Activated T-cell treated with anti-CD3 and anti-CD28 coated beads, Interleukin-2, amount 50 U/mL, for 24 hours (primary cell): ENCODE measurements at regions not wholly inside any gene's neighbourhood (a gene's known extent, or its start where the extent isn't known, plus 50 kb on each side); places are given as distances from the start of the nearest gene placed in this dataset.
"Not testable (repeated sequence)": the region's sequence is repeated elsewhere in the genome, so short reads cannot be mapped to it uniquely, and the experiment has no call there.

ENCODE experiments used
- DNase-seq: peaks from one replicate; pipeline ENCODE4 v3.0.0-alpha.2; 2020
- H3K27ac Mint-ChIP-seq: 2 replicates; pipeline ENCODE4 v1.8.0; 2020; ENCODE audit warnings: mild to moderate bottlenecking, mixed read lengths
- H3K27me3 Mint-ChIP-seq: 2 replicates; pipeline ENCODE4 v1.8.0; 2020; ENCODE audit warnings: mixed read lengths
- H3K36me3 Mint-ChIP-seq: 2 replicates; pipeline ENCODE4 v1.8.0; 2020; ENCODE audit warnings: low read depth, mixed read lengths
- H3K4me1 Mint-ChIP-seq: 2 replicates; pipeline ENCODE4 v1.8.0; 2020; ENCODE audit warnings: low read depth, mixed read lengths
- H3K4me3 Mint-ChIP-seq: 2 replicates; pipeline ENCODE4 v1.8.0; 2020; ENCODE audit warnings: mild to moderate bottlenecking, moderate library complexity, mixed read lengths
- H3K9me3 Mint-ChIP-seq: 2 replicates; pipeline ENCODE4 v1.8.0; 2020; ENCODE audit warnings: mixed read lengths

GRCh38 chr7:65145710-65146109, 139.2 kb upstream of the ERV3-1 start:
- not testable (repeated sequence) for DNase-seq, H3K4me1 Mint-ChIP-seq, H3K9me3 Mint-ChIP-seq, H3K4me3 Mint-ChIP-seq, H3K27ac Mint-ChIP-seq, H3K36me3 Mint-ChIP-seq, H3K27me3 Mint-ChIP-seq

DNA sequence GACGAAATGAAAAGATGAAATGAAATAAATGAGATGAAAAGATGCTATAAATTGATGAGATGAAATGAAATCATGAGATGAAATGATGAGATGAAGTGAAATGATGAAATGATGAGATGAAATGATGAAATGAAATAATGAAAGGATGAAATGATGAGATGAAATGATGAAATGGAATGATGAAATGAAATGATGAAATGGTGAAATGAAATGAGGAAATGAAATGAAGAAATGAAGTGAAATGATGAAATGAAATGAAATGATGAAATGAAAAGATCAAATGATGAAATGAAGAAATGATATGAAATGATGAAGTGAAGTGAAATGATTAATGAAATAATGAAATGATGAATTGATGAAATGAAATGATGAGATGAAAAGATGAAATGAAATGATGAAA, 138.5 kb upstream of the ERV3-1 start:
- H3K27me3 Mint-ChIP-seq, H3K9me3 Mint-ChIP-seq: not testable (repeated sequence)

DNA sequence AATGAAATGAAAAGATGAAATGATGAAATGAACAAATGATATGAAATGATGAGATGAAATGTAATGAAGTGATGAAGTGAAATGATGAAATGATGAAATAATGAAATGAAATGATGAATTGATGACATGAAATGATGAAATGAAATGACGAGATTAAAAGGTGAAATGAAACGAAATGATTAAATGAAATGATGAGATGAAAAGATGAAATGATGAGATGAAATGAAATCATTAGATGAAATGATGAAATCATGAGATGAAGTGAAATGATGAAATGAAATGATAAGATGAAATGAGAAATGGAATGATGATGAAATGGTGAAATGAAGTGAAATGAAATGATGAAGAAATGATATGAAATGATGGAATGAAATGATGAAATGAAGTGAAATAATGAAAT, 138.1 kb upstream of the ERV3-1 start:
- H3K27ac Mint-ChIP-seq, H3K27me3 Mint-ChIP-seq, DNase-seq, H3K9me3 Mint-ChIP-seq, H3K36me3 Mint-ChIP-seq, H3K4me1 Mint-ChIP-seq, H3K4me3 Mint-ChIP-seq: not testable (repeated sequence)

More for the DNA sequence above, 138.5 kb upstream of the ERV3-1 start:
- not testable (repeated sequence) for H3K36me3 Mint-ChIP-seq, DNase-seq, H3K4me1 Mint-ChIP-seq, H3K4me3 Mint-ChIP-seq, H3K27ac Mint-ChIP-seq

DNA sequence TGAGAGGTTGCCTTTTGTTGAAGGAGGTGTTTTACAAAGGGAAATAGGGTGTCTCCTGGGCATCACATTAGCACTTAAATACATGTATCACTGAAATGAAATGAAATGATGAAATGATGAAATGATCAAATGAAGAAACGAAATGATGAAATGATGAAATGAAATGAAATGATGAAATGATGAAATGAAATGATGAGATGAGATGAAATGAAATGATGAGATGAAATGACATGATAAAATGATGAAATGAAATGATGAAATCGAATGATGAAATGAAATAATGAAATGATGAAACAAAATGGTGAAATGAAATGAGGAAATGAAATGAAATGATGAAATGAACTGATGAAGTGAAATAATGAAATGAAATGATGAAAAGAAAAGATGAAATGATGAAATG, 137.6 kb upstream of the ERV3-1 start:
- not testable (repeated sequence) for H3K27ac Mint-ChIP-seq, H3K36me3 Mint-ChIP-seq, H3K27me3 Mint-ChIP-seq, H3K9me3 Mint-ChIP-seq, H3K4me1 Mint-ChIP-seq, DNase-seq, H3K4me3 Mint-ChIP-seq

- not testable (repeated sequence) for H3K4me3 Mint-ChIP-seq, H3K4me1 Mint-ChIP-seq, H3K9me3 Mint-ChIP-seq, H3K36me3 Mint-ChIP-seq, H3K27ac Mint-ChIP-seq, DNase-seq, H3K27me3 Mint-ChIP-seq
Observed at GRCh38 chr7:65141894-65142293, 135.4 kb upstream of the ERV3-1 start.

DNA sequence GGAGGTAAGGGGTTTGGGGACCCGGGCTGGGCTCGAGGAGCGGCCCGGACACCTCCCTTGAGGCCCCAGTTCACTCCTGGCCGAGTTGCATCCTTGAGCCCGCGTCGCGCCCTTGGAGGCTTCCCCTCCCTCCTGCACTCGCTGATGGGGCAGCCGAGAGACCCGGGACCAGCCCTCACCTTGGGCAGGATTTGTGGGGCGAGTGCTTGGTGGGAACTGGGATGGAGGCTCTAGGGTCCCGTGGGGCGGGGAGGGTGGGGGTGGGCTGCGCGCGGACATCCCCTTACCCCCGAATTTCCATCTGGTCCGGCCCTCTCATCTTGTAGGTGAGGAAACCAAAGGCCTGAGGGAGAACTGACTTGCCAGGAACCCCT, 134.9 kb upstream of the ERV3-1 start:
- H3K27me3 Mint-ChIP-seq, DNase-seq, H3K4me3 Mint-ChIP-seq, H3K36me3 Mint-ChIP-seq, H3K27ac Mint-ChIP-seq, H3K4me1 Mint-ChIP-seq, H3K9me3 Mint-ChIP-seq: not testable (repeated sequence)

GRCh38 chr7:65140543-65141404, 134.3 kb upstream of the ERV3-1 start:
- H3K27me3 Mint-ChIP-seq, H3K4me1 Mint-ChIP-seq, H3K9me3 Mint-ChIP-seq, H3K36me3 Mint-ChIP-seq, H3K4me3 Mint-ChIP-seq, DNase-seq, H3K27ac Mint-ChIP-seq: not testable (repeated sequence)

GRCh38 chr7:65136850-65137249, 130.4 kb upstream of the ERV3-1 start:
- not testable (repeated sequence) for H3K4me1 Mint-ChIP-seq, H3K36me3 Mint-ChIP-seq, H3K4me3 Mint-ChIP-seq, H3K9me3 Mint-ChIP-seq, H3K27ac Mint-ChIP-seq, H3K27me3 Mint-ChIP-seq, DNase-seq

DNA sequence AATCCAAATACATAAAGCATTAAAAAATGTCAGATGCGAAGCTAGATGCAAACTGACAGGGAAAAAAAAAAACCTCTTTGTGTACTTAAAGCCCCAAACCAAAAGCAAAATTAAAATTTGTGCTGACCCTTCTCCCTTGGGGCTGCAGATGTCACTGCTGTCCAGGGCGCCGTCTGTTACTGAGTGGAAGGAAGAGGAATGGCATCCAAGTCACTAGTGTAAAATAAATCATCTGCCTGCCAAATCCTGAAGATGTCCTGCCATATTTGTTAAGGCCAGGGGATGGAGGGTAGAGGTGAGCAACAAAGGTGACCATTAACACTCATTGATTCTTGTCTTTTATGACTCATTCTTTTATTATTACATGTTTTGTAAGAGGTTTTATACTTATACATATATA, 126.6 kb upstream of the ERV3-1 start:
- not testable (repeated sequence) for H3K27me3 Mint-ChIP-seq, H3K4me1 Mint-ChIP-seq, H3K4me3 Mint-ChIP-seq

GRCh38 chr7:65132256-65132655, 125.8 kb upstream of the ERV3-1 start:
- H3K27ac Mint-ChIP-seq, H3K27me3 Mint-ChIP-seq, H3K9me3 Mint-ChIP-seq, DNase-seq, H3K4me1 Mint-ChIP-seq, H3K4me3 Mint-ChIP-seq, H3K36me3 Mint-ChIP-seq: not testable (repeated sequence)

More for the DNA sequence above, 126.6 kb upstream of the ERV3-1 start:
- H3K27ac Mint-ChIP-seq, H3K36me3 Mint-ChIP-seq, H3K9me3 Mint-ChIP-seq, DNase-seq: not testable (repeated sequence)

- H3K9me3 Mint-ChIP-seq, H3K27ac Mint-ChIP-seq, H3K4me3 Mint-ChIP-seq, H3K36me3 Mint-ChIP-seq, DNase-seq, H3K27me3 Mint-ChIP-seq, H3K4me1 Mint-ChIP-seq: not testable (repeated sequence)
Observed at GRCh38 chr7:65127364-65127763, 120.9 kb upstream of the ERV3-1 start.

GRCh38 chr7:65124600-65124999, 118.1 kb upstream of the ERV3-1 start:
- H3K4me3 Mint-ChIP-seq, H3K4me1 Mint-ChIP-seq, H3K36me3 Mint-ChIP-seq, H3K27me3 Mint-ChIP-seq, H3K9me3 Mint-ChIP-seq, H3K27ac Mint-ChIP-seq, DNase-seq: not testable (repeated sequence)

GRCh38 chr7:65105650-65106203, 99.2 kb upstream of the ERV3-1 start:
- H3K4me3 Mint-ChIP-seq, H3K27me3 Mint-ChIP-seq, H3K4me1 Mint-ChIP-seq, H3K27ac Mint-ChIP-seq, H3K9me3 Mint-ChIP-seq, H3K36me3 Mint-ChIP-seq, DNase-seq: not testable (repeated sequence)

GRCh38 chr7:65100499-65100898, 94.0 kb upstream of the ERV3-1 start:
- H3K36me3 Mint-ChIP-seq: peaks cover 15% of the 10 kb centered on the region
- not testable (repeated sequence) for H3K4me3 Mint-ChIP-seq, DNase-seq, H3K9me3 Mint-ChIP-seq, H3K4me1 Mint-ChIP-seq, H3K27ac Mint-ChIP-seq, H3K27me3 Mint-ChIP-seq

- DNase-seq, H3K27me3 Mint-ChIP-seq: not testable (repeated sequence)
- peaks cover 18% of the 10 kb centered on the region for H3K36me3 Mint-ChIP-seq
Observed at GRCh38 chr7:65081669-65082055, 75.2 kb upstream of the ERV3-1 start.

More at GRCh38 chr7:65081669-65082055, 75.2 kb upstream of the ERV3-1 start:
- H3K9me3 Mint-ChIP-seq, H3K4me1 Mint-ChIP-seq: not testable (repeated sequence)
- Mint-ChIP-seq H3K27ac (peak overlapping the region; percentile 93), H3K4me3 (peak overlapping the region; percentile 93)
